Lower leg skin (tissue), 4 donors: ENCODE measurements at regions not wholly inside any gene's neighbourhood (a gene's known extent, or its start where the extent isn't known, plus 50 kb on each side); places are given as distances from the start of the nearest gene placed in this dataset.

Source experiments
- DNase-seq, 2 donors: peaks; one replicate each; pipeline ENCODE4 v3.0.0-alpha.2; 2019; ENCODE audit warnings: low spot score in 2 of 2
- H3K4me3 ChIP-seq: fragments of 200-600 bp; sonication (generic); 2 replicates; pipeline ENCODE4 v1.5.1; 2017; ENCODE audit warnings: mild to moderate bottlenecking, low read depth; ENCODE audit not compliant: poor library complexity, severe bottlenecking
- CTCF ChIP-seq, 3 donors: fragments of 450-650 bp; IDR thresholded peaks; one replicate each; pipeline ENCODE4 v1.5.1; 2016; ENCODE audit warnings: antibody characterized with exemption in 3 of 3, mild to moderate bottlenecking in 3 of 3, moderate library complexity in 2 of 3
- POLR2A ChIP-seq, 2 donors: fragments of 450-650 bp; IDR thresholded peaks; one replicate each; pipeline ENCODE4 v1.6.1; 2016 to 2017; ENCODE audit warnings: antibody characterized with exemption in 2 of 2, mild to moderate bottlenecking in 1 of 2, moderate library complexity in 1 of 2
- WGBS, 2 donors: methylation state at CpG; one replicate each; pipeline ENCODE4 v1.1.5; 2018; 5-methylcytosine and 5-hydroxymethylcytosine counted together
- intact Hi-C: fragments of 100-400 bp; cut with DNase I; formaldehyde crosslinking; loops from one replicate; pipeline ENCODE4 v1.15.0; 2023; ENCODE audit warnings: low total_unique reads

- WGBS, 2 donors: 62 to 68% methylated on average over 3 of the region's 3 CpGs
- intact Hi-C loops: no loop called here
- DNase-seq: no peak
- H3K4me3 ChIP-seq: no peak overlapping the region
- TF ChIP-seq POLR2A (IDR thresholded peaks at IDR 0.05): no peak
- TF ChIP-seq CTCF (IDR thresholded peaks at IDR 0.05): no peak
These were observed 174.4 kb upstream of the ADARB2 start for GRCh38 chr10:1911771-1912170.

- 83 to 87% methylated on average over 4 of the region's 4 CpGs for WGBS, 2 donors
- TF ChIP-seq POLR2A (IDR thresholded peaks at IDR 0.05) (no peak), CTCF (IDR thresholded peaks at IDR 0.05) (no peak)
- intact Hi-C loops: no loop called here
- H3K4me3 ChIP-seq: no peak overlapping the region
- no peak for DNase-seq
These were observed 166.7 kb upstream of the ADARB2 start for GRCh38 chr10:1903982-1904381.

GRCh38 chr10:1896153-1896552 lies 158.8 kb upstream of the ADARB2 start:
- WGBS, 2 donors: 51 to 75% methylated on average over 5 of the region's 5 CpGs
- intact Hi-C loops: no loop called here
- no peak for DNase-seq
- H3K4me3 ChIP-seq: no peak overlapping the region
- TF ChIP-seq CTCF (IDR thresholded peaks at IDR 0.05) (no peak), POLR2A (IDR thresholded peaks at IDR 0.05) (no peak)

- no peak overlapping the region for H3K4me3 ChIP-seq
- intact Hi-C loops: no loop called here
- WGBS, 2 donors: 68 to 74% methylated on average over 9 of the region's 9 CpGs
- TF ChIP-seq CTCF (IDR thresholded peaks at IDR 0.05): no peak
- TF ChIP-seq POLR2A (IDR thresholded peaks at IDR 0.05): no peak
- DNase-seq: no peak
These were observed 158.4 kb upstream of the ADARB2 start for GRCh38 chr10:1895691-1896090.

- intact Hi-C loops: no loop called here
- 95 to 97% methylated on average over 4 of the region's 4 CpGs for WGBS, 2 donors
- TF ChIP-seq POLR2A (IDR thresholded peaks at IDR 0.05) (no peak), CTCF (IDR thresholded peaks at IDR 0.05) (no peak)
- no peak overlapping the region for H3K4me3 ChIP-seq
- no peak for DNase-seq
These were observed 157.6 kb upstream of the ADARB2 start for GRCh38 chr10:1894912-1895311.

- 75 to 84% methylated on average over 9 of the region's 9 CpGs for WGBS, 2 donors
- TF ChIP-seq POLR2A (IDR thresholded peaks at IDR 0.05) (no peak), CTCF (IDR thresholded peaks at IDR 0.05) (no peak)
- intact Hi-C loops: no loop called here
- H3K4me3 ChIP-seq: no peak overlapping the region
- DNase-seq: no peak
These were observed 156.6 kb upstream of the ADARB2 start for GRCh38 chr10:1893941-1894340.
